ENCODE measurements at regions not wholly inside any gene's neighbourhood (a gene's known extent, or its start where the extent isn't known, plus 50 kb on each side); places are given as distances from the start of the nearest gene placed in this dataset.

GRCh38 chr2:128526455-128526976, 207.8 kb upstream of the HS6ST1 start:
- no peak overlapping the region for H3K4me3 ChIP-seq (replicated peaks; ENCODE audit: low read depth, low read length)
- TF ChIP-seq CTCF (IDR thresholded peaks at IDR 0.05; ENCODE audit: low read length, missing control alignments), result no peak
- DNase-seq (ENCODE audit: low read depth), result no peak

GRCh38 chr2:128528133-128528532, 209.5 kb upstream of the HS6ST1 start:
- no peak for DNase-seq (ENCODE audit: low read depth)
- no peak for TF ChIP-seq CTCF (IDR thresholded peaks at IDR 0.05; ENCODE audit: low read length, missing control alignments)
- no peak overlapping the region for H3K4me3 ChIP-seq (replicated peaks; ENCODE audit: low read depth, low read length)

GRCh38 chr2:128530025-128530573, 211.4 kb upstream of the HS6ST1 start:
- no peak overlapping the region for H3K4me3 ChIP-seq (replicated peaks; ENCODE audit: low read depth, low read length)
- DNase-seq (ENCODE audit: low read depth), result no peak
- no peak for TF ChIP-seq CTCF (IDR thresholded peaks at IDR 0.05; ENCODE audit: low read length, missing control alignments)

GRCh38 chr2:128531856-128532255, 213.2 kb upstream of the HS6ST1 start:
- no peak for DNase-seq (ENCODE audit: low read depth)
- no peak overlapping the region for H3K4me3 ChIP-seq (replicated peaks; ENCODE audit: low read depth, low read length)
- TF ChIP-seq CTCF (IDR thresholded peaks at IDR 0.05; ENCODE audit: low read length, missing control alignments), result peak; percentile 24

- no peak overlapping the region for H3K4me3 ChIP-seq (replicated peaks; ENCODE audit: low read depth, low read length)
- no peak for DNase-seq (ENCODE audit: low read depth)
- no peak for TF ChIP-seq CTCF (IDR thresholded peaks at IDR 0.05; ENCODE audit: low read length, missing control alignments)
Measured at GRCh38 chr2:128533101-128533500, 214.4 kb upstream of the HS6ST1 start.

- DNase-seq (ENCODE audit: low read depth), result no peak
- TF ChIP-seq CTCF (IDR thresholded peaks at IDR 0.05; ENCODE audit: low read length, missing control alignments), result no peak
- no peak overlapping the region for H3K4me3 ChIP-seq (replicated peaks; ENCODE audit: low read depth, low read length)
Measured at GRCh38 chr2:128534688-128535392, 216.2 kb upstream of the HS6ST1 start.
